Inflammatory macrophage (primary cell): ENCODE measurements at regions not wholly inside any gene's neighbourhood (a gene's known extent, or its start where the extent isn't known, plus 50 kb on each side); places are given as distances from the start of the nearest gene placed in this dataset.
"Not testable (repeated sequence)": the region's sequence is repeated elsewhere in the genome, so short reads cannot be mapped to it uniquely, and the experiment has no call there.

Source experiments
- DNase-seq, 2 donors: peaks; one replicate each; pipeline ENCODE4 v3.0.0-alpha.2; 2020 to 2022

- DNase-seq = no peak
These were observed 249.6 kb upstream of the B3GAT1 start for GRCh38 chr11:134661660-134662059.

- no peak for DNase-seq
These were observed 248.4 kb upstream of the B3GAT1 start for GRCh38 chr11:134660416-134660815.

DNA sequence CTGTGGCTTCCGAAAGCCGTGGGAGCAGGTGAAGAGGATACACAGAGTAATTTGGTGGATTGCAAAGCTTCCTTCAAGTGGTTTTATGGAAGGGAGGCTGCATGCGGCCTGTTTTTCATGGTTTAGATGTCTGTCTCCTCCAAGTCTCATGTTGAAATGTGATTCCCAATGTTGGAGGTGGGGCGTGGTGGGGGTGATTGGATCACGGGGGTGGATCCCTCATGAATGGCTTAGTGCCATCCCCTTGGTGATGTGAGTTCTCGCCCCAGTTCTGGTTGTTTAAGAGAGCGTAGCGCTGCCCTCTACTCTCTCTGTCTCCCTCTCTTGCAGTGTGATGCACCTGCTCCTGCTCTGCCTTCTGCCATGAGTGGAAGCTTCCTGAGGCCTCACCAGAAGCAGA, 247.8 kb upstream of the B3GAT1 start:
- DNase-seq = no peak

DNA sequence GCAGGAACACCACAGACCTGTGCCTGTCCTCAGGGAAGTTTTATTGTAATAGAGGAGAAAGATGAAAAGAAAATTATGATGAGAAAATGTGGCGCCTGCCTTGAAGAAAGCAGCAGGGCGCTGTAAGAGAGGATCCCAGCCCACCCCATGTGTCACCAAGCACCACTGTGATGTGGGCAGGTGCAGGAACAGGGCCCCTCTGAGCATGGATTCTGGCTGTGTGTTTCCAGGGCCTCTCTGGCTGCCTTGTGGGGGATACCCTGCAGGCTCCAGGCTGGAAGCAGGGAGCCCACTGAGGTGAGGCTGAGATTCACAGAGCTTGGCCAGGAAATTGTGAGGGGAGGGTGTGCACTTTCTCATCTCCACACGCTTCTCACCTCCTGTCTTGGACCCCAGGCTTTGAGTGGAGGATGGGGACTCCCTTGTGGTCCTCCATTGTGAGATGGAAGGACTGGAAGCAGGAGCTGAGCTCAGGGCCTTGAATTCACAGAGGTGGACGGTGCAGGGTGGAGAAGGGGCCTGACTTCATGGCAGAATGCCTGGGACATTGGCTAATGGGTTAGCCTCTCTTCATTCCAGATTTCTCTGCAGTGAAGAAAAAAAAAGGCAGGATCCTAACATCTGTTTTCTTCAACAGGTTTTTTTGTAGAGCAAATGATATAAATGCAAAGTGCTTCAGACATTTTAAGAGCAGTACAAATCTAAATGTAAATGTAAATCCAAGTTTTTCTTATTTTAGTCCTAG, 246.6 kb upstream of the B3GAT1 start:
- DNase-seq = no peak

DNA sequence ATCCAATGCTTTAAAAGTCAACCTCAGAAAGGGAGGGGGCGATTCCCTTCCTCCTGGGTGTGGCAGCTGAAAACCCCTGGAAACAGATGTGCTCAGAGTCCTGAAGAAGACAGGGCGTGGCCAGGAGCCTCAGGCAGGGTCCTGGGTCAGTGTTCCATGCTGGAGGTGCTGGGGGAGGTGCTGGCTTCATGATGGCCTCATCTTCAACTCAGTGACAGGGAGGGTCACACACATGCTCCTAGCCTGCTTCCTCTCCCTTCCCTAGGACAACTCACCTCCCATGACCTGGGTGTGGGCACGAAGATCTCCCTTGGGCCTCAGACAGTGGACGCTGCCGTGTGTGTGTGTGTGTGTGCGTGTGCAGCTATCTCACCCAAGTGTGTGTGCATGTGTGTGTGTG, 245.6 kb upstream of the B3GAT1 start:
- no peak for DNase-seq

GRCh38 chr11:134656861-134657540, 245.0 kb upstream of the B3GAT1 start:
- no peak for DNase-seq

DNA sequence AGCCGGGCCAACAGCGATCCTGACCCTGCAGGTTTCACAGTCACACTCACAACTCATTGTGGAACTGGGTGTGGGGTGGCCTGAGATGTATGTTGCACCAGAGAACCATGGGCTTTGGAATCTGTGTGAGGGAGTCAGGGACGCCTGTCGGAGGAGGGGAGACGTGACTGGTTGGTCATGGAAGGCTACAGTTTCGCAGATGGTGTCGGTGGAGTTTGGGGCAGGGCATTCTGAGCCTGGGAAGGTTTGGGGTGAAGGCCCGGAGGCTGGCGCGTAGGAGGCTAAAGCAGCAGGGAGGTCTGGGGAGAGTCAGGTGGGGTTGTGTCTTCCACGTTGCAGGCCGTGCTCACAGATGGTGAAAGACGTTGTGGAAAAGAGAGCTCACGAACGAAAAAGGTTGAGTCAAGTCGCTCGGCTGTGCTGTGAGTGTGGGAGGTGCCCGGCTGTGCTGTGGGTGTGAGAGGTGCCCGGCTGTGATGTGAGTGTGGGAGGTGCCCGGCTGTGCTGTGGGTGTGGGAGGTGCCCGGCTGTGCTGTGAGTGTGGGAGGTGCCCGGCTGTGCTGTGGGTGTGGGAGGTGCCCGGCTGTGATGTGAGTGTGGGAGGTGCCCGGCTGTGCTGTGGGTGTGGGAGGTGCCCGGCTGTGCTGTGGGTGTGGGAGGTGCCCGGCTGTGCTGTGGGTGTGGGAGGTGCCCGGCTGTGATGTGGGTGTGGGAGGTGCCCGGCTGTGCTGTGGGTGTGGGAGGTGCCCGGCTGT, 244.2 kb upstream of the B3GAT1 start:
- not testable (repeated sequence) for DNase-seq

DNA sequence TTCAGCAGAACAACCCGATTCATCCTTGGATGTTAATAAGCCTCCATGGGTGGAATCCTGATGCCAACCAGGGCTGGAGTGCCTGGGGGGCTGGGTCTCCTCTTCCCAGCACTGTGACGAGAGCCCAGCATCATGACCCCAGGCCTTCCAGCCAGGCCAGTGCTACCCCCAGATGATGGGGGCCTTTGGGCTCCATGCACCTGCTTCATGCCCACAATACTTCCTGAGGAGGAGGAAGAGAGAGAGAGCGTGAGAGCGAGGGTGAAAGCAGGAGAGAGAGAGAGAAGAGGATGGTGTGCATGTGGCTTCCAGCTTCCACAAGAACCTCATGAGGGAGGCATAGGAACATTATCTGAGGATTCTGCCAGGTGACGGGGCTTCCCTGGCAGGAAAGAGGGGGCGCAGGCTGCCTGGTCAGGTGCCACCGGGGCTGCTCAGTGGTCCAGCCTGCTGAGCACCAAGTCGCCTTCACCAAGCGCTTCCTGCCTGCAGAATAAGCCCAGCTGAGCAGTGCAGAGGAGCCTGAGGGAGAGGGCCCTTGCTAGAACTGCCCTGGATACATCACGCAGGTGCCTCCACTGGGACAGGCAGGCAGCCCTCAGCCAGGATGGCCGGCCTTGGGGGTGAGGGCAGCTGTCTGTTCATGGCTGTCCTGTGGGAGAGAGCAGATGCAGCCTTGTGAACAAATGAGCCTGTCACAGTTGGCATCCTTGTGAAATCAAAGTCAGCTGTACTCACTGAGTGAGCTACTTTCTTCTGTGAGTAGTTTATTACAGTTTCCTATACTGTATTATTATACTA, 243.3 kb upstream of the B3GAT1 start:
- DNase-seq = no peak

DNA sequence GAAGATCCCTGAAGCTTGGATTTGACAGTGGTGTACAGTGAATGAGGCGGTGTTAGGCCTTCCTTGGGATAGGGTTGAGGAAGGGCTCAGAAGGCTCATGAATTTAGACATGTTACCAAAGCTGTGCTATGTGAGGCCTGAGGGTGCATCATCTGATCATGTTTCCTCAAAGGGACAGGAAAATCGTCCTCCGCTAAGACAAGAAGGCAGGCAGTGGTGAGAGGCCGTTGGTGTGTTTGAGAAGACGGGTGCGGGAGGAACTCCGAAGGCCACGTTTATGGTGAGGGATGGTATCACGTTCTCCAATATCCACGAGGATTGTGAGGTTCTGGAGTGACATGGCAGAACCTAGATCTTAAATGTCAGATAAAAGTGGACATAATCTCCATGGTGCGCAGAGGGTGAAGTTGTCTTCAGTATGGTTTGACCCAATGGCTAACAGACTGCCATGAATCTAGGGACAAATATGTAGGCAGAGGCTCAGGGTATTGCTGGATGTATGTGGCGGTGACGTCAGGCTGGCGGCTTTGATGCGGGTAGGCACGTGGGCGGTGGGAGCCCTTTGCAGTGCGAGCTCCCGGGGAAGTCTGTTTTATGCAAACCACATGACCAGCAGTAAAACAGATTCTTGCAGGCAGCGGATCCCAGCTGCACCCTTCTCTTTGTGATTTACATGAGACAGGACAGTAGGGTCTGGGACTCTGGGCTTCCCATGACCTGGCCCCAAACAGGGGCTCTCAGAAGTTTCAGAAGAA, 242.3 kb upstream of the B3GAT1 start:
- no peak for DNase-seq

GRCh38 chr11:134652586-134653255, 240.7 kb upstream of the B3GAT1 start:
- no peak for DNase-seq

- no peak for DNase-seq
These were observed 235.2 kb upstream of the B3GAT1 start for GRCh38 chr11:134647066-134647743.

DNA sequence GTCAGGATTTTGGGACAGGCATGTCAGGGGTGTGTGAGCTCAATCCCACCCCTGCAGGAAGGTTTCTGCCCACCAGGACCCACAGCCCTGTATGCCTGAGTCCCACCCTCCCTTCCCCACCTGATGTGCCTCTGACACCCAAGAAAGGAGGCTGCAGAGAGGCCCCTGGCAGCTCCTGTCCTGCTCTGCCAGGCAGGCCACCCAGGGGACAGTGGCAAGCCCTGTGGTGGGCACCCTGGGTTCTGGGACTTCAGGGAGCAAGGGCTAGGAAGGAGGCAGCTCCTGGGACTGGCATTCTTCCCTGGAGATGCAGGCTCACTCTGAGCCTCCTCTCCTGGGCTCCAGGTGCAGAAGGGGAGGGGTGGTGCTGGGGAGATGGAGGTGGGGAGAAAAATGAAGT, 234.5 kb upstream of the B3GAT1 start:
- DNase-seq = no peak

- DNase-seq = no peak
These were observed 233.5 kb upstream of the B3GAT1 start for GRCh38 chr11:134645576-134645975.

GRCh38 chr11:134644476-134645456, 232.7 kb upstream of the B3GAT1 start:
- no peak for DNase-seq

GRCh38 chr11:134643115-134644012, 231.3 kb upstream of the B3GAT1 start:
- DNase-seq = no peak

GRCh38 chr11:134642206-134642605, 230.2 kb upstream of the B3GAT1 start:
- DNase-seq = no peak

DNA sequence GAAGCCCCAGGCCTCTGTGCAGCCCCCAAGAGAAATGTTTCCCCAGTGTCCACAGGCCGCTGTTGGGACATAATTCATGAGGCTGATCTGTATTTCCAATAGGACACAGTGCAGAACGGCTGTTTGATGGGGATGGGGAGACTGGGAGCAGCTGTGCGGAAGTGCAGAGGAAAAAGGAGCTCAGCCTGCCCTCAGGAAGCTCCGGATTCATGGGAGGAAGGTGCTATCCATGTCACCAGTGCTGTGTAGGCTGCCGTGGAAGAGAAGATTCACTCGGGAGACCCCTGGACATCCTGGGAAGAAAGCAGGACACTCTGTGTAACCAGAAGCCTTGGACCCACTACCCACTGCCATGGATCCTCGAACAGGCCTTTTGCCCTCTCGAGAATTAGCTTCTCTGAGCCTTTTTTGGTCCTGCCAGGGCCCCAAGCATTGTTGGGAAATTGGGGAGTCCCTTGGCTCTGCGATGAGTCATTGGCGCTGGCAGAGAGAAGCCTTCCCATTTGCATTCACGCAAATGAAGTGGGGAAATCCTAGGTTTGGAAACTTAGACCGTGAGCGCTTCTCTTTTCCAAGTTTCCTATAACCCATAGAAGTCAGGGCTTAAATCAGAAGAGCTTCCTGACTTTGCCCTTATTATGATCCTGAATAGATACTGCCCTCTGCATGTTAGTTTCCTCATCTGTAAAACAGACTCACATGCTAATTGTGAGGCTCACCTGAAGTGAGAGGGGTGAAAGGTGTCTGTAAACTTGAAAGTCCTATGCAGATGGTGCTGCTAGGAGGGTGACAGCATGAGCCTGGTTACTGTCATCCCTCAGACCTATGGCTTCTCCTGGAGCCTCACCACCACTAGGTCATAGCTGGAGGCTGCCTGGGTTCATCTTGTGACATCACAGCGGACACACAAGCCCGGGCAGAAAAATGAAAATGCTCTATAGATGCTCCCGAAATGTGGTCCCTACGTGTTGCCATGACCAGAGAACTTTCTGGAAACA, 229.2 kb upstream of the B3GAT1 start:
- no peak for DNase-seq
